Stimulated activated naive B cell treated with anti-CD40 and anti-IgM and Interleukin-4, amounts not matched to agents 10 μg/mL and 1 μg/mL and 100 μg/mL, for 72 hours (primary cell): ENCODE measurements at regions not wholly inside any gene's neighbourhood (a gene's known extent, or its start where the extent isn't known, plus 50 kb on each side); places are given as distances from the start of the nearest gene placed in this dataset.
"Not testable (repeated sequence)": the region's sequence is repeated elsewhere in the genome, so short reads cannot be mapped to it uniquely, and the experiment has no call there.

ENCODE experiments used
- ATAC-seq, 2 donors: fragments of 150-1000 bp; cut with Tn5 transposase; replicated peaks; 2 replicates each; pipeline ENCODE4 v1.10.0; 2021; ENCODE audit warnings: moderate library complexity in 1 of 2
- DNase-seq: peaks from one replicate; pipeline ENCODE4 v3.0.0; 2021
- H3K27ac Mint-ChIP-seq: one replicate; pipeline ENCODE4 v1.8.0; 2022; ENCODE audit warnings: mild to moderate bottlenecking, mixed read lengths
- H3K27me3 Mint-ChIP-seq, 2 donors: one replicate each; pipeline ENCODE4 v1.8.0; 2022; ENCODE audit warnings: mixed read lengths in 2 of 2
- H3K36me3 Mint-ChIP-seq, 2 donors: one replicate each; pipeline ENCODE4 v1.8.0; 2022; ENCODE audit warnings: mixed read lengths in 2 of 2, mild to moderate bottlenecking in 1 of 2
- H3K4me1 Mint-ChIP-seq, 2 donors: one replicate each; pipeline ENCODE4 v1.8.0; 2022; ENCODE audit warnings: mixed read lengths in 2 of 2, mild to moderate bottlenecking in 1 of 2
- H3K4me3 Mint-ChIP-seq, 2 donors: one replicate each; pipeline ENCODE4 v1.8.0; 2022; ENCODE audit warnings: mild to moderate bottlenecking in 2 of 2, mixed read lengths in 2 of 2, moderate library complexity in 1 of 2
- H3K9me3 Mint-ChIP-seq, 2 donors: one replicate each; pipeline ENCODE4 v1.8.0; 2022; ENCODE audit warnings: mixed read lengths in 2 of 2, mild to moderate bottlenecking in 1 of 2

DNA sequence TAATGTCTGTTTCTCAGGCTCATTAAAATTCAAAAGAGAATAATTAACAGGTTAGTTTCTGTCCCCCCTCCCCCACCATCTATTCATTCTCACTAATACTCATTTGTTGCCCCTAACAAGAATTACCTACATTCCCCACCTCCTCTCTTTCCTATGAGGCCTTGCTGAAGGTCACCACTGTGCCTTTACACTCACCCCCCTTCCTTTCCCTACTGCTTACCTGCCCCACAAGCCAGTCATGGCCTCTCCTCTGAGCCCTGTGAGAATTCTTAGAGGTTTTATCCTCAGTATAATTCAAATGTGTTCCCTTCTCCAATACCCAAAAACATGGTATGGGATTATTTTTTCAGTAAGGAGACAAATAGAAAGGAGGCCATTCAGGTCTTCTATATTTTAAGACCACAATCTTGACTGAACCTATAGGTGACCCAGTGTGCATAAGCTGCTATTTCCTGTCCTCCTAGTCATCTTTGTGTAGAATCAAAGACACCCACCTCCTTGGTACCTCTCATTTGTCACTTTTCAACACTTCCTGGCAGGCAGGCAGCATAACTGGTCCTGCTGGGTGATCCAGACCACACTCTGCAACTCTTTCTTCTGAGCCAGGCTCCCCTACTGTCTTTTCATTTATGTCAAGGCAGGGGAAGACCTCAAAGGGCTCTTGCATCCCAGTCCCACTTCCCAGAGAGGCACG lies 55.8 kb upstream of the PLGLB2 start:
- H3K4me1 Mint-ChIP-seq, ATAC-seq, H3K9me3 Mint-ChIP-seq, H3K27ac Mint-ChIP-seq, H3K4me3 Mint-ChIP-seq, DNase-seq, H3K27me3 Mint-ChIP-seq, H3K36me3 Mint-ChIP-seq: not testable (repeated sequence)

DNA sequence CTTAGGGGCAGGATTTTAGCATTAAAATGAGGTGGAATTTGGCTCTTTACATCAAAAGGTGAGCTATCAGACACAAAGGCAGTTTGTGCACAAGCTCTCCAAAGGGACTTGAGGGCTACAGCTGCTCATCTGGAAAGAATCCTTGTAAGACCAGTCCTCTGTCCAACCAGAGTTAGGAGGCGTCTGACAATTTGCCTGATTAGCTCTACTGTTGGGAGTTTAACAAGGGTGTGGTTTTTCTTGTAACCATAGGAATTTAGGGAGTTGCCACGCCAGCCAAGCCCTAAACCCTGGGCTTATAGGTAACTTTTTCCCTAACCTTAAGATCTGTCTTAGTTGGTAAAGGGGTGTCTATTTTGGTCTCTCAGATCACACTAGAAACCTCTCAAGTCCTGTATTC lies 55.0 kb upstream of the PLGLB2 start:
- not testable (repeated sequence) for DNase-seq, H3K27ac Mint-ChIP-seq, H3K4me1 Mint-ChIP-seq, H3K9me3 Mint-ChIP-seq, ATAC-seq, H3K36me3 Mint-ChIP-seq, H3K4me3 Mint-ChIP-seq, H3K27me3 Mint-ChIP-seq

DNA sequence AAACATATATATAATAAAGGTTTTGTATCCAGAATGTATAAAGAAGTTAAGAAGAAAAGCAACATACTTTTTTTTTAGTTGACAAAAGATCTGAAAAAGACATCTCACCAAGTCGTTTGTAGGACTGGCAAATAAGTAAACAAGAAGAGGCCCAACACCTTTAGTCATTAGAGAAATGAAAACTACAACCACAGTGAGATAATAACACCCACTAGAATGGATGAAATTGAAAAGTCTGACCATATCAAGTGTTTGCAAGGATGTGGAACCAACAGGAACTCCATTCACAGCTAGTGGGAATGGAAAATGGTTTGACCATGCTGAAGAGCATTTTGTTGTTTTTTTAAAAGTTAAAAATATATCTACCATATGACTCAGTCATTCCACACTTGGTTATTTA lies 54.0 kb upstream of the PLGLB2 start:
- ATAC-seq: peak; percentile 25
- H3K4me3 Mint-ChIP-seq, H3K36me3 Mint-ChIP-seq, H3K27ac Mint-ChIP-seq, DNase-seq, H3K27me3 Mint-ChIP-seq, H3K4me1 Mint-ChIP-seq, H3K9me3 Mint-ChIP-seq: not testable (repeated sequence)

DNA sequence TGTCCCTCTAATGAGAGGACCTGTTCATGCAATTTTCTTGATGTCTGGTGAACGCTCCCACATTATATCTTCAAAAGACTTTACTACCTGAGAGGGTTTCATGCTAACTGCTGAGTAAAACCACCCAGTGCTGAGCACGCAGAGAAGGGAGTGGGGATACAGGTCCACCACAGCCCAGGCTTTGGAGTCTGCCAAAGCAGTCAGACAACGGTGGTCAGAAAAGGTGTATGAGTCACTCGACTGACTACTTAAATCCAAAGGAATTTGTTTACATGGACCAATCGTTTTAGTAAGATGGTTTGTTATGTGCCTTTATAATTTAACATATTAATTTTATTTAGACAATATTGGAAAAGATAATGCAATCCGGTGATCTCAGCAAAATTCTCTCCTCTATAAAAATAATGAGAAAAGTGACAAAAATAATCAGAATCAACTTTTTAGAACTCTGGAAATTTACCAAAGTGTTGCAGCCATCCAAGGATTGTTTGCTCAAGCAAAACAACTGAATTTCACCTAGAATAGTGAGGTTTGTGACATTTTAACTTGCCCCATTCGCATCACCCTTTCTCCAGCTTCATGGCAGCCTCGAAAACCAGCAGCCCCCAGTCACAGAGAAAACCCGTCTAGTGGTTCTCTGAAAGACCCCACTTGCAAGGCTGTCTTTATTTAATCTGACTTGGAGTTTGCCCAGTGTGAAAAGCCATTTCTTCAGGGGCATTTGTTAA lies 52.1 kb upstream of the PLGLB2 start:
- H3K9me3 Mint-ChIP-seq, DNase-seq, H3K36me3 Mint-ChIP-seq: not testable (repeated sequence)

More for the DNA sequence above, 52.1 kb upstream of the PLGLB2 start:
- not testable (repeated sequence) for H3K4me3 Mint-ChIP-seq, H3K27ac Mint-ChIP-seq, H3K4me1 Mint-ChIP-seq, ATAC-seq, H3K27me3 Mint-ChIP-seq
